Upper lobe of right lung (tissue), 1 donor: ENCODE measurements at regions not wholly inside any gene's neighbourhood (a gene's known extent, or its start where the extent isn't known, plus 50 kb on each side); places are given as distances from the start of the nearest gene placed in this dataset.
"Not testable (repeated sequence)": the region's sequence is repeated elsewhere in the genome, so short reads cannot be mapped to it uniquely, and the experiment has no call there.

Source experiments
- ATAC-seq: fragments of 200-7000 bp; cut with Tn5 transposase; one replicate; pipeline ENCODE4 v1.9.1; 2020; ENCODE audit warnings: mild to moderate bottlenecking, moderate library complexity
- DNase-seq: peaks from one replicate; pipeline ENCODE4 v3.0.0-alpha.2; 2020
- H3K27ac ChIP-seq: fragments of 200-600 bp; one replicate; pipeline ENCODE4 v1.8.0; 2022
- H3K27me3 ChIP-seq: fragments of 200-600 bp; one replicate; pipeline ENCODE4 v1.8.0; 2022; ENCODE audit warnings: mild to moderate bottlenecking
- H3K36me3 ChIP-seq: fragments of 200-600 bp; one replicate; pipeline ENCODE4 v1.8.0; 2022
- H3K4me1 ChIP-seq: fragments of 200-600 bp; one replicate; pipeline ENCODE4 v1.8.0; 2022
- H3K4me3 ChIP-seq: fragments of 200-600 bp; one replicate; pipeline ENCODE4 v1.8.0; 2022; ENCODE audit warnings: mild to moderate bottlenecking
- H3K9me3 ChIP-seq: fragments of 200-600 bp; one replicate; pipeline ENCODE4 v1.8.0; 2022
- CTCF ChIP-seq: fragments of 200-600 bp; IDR thresholded peaks from one replicate; pipeline ENCODE4 v1.8.0; 2022; ENCODE audit warnings: antibody characterized with exemption
- intact Hi-C: fragments of 100-400 bp; cut with DNase I; formaldehyde crosslinking; loops from one replicate; pipeline ENCODE4 v1.11.0; 2022
- donor health status: DM: no; HTN: yes; CAD: no; lungs with severe emphysema.

- Histone ChIP-seq H3K36me3 (no peaks in the 10 kb centered on the region), H3K4me3 (no peak overlapping the region), H3K27me3 (peaks cover 3% of the 10 kb centered on the region), H3K4me1 (no peaks in the 10 kb centered on the region), H3K27ac (no peak overlapping the region), H3K9me3 (no peaks in the 10 kb centered on the region)
- no peak for TF ChIP-seq CTCF
- ATAC-seq (no peak), DNase-seq (no peak)
- intact Hi-C loops: no loop called here
Measured at GRCh38 chr10:123357421-123357930, 203.3 kb downstream of the BUB3 start.

GRCh38 chr10:123359539-123359938, 205.3 kb downstream of the BUB3 start:
- Histone ChIP-seq H3K27me3 (peaks cover 3% of the 10 kb centered on the region), H3K9me3 (no peaks in the 10 kb centered on the region), H3K27ac (no peak overlapping the region), H3K4me1 (no peaks in the 10 kb centered on the region), H3K4me3 (no peak overlapping the region), H3K36me3 (no peaks in the 10 kb centered on the region)
- DNase-seq (no peak), ATAC-seq (no peak)
- no peak for TF ChIP-seq CTCF
- intact Hi-C loops: no loop called here

- Histone ChIP-seq H3K27ac (no peak overlapping the region), H3K9me3 (no peaks in the 10 kb centered on the region), H3K4me1 (no peaks in the 10 kb centered on the region), H3K4me3 (no peak overlapping the region), H3K27me3 (no peaks in the 10 kb centered on the region), H3K36me3 (no peaks in the 10 kb centered on the region)
- ATAC-seq: no peak
- intact Hi-C loops: no loop called here
- no peak for DNase-seq
- no peak for TF ChIP-seq CTCF
Measured at GRCh38 chr10:123361832-123362231, 207.6 kb downstream of the BUB3 start.

GRCh38 chr10:123367195-123367594, 213.0 kb downstream of the BUB3 start:
- ATAC-seq (no peak), DNase-seq (no peak)
- Histone ChIP-seq H3K27me3 (no peaks in the 10 kb centered on the region), H3K27ac (no peak overlapping the region), H3K9me3 (no peaks in the 10 kb centered on the region), H3K4me1 (no peaks in the 10 kb centered on the region), H3K36me3 (no peaks in the 10 kb centered on the region), H3K4me3 (no peak overlapping the region)
- TF ChIP-seq CTCF: no peak
- intact Hi-C loops: no loop called here

- DNase-seq, H3K27me3 ChIP-seq, H3K36me3 ChIP-seq, H3K27ac ChIP-seq, H3K9me3 ChIP-seq, ATAC-seq, intact Hi-C loops, H3K4me1 ChIP-seq, H3K4me3 ChIP-seq: not testable (repeated sequence)
Measured at GRCh38 chr10:123371626-123372025, 217.4 kb downstream of the BUB3 start.

DNA sequence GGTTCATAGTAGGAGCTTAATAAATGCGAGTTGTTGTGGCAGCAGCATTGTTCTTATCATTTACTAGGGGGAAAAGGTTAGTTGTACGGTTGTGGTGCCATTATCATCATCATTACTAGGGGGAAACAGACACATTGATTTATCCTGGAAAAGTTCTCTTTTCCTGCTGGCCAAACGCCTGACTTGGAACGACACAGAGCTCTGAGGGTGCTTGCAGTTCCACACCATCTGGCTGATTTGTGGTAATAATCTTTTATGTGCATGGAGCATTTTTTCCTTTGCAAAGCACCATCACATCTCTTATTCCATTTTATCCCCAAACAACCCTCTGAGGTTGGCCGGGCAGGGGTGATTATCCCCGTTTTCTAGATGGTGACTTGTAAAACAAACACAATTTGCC, 219.4 kb downstream of the BUB3 start:
- no peaks in the 10 kb centered on the region for H3K4me1 ChIP-seq

More for the DNA sequence above, 219.4 kb downstream of the BUB3 start:
- Histone ChIP-seq H3K27me3 (no peaks in the 10 kb centered on the region), H3K36me3 (no peaks in the 10 kb centered on the region), H3K4me3 (no peak overlapping the region), H3K9me3 (no peaks in the 10 kb centered on the region), H3K27ac (no peak overlapping the region)
- ATAC-seq (no peak), DNase-seq (no peak)
- intact Hi-C loops: no loop called here
- TF ChIP-seq CTCF: no peak
